ENCODE measurements at regions not wholly inside any gene's neighbourhood (a gene's known extent, or its start where the extent isn't known, plus 50 kb on each side); places are given as distances from the start of the nearest gene placed in this dataset.

GRCh38 chr2:235149240-235149659 is 197.4 kb downstream of the SH3BP4 start:
- TF ChIP-seq CTCF (conservative IDR thresholded peaks at IDR 0.05), result no peak
- TF ChIP-seq ZFX (IDR thresholded peaks at IDR 0.05), result no peak
